ENCODE measurements at regions not wholly inside any gene's neighbourhood (a gene's known extent, or its start where the extent isn't known, plus 50 kb on each side); places are given as distances from the start of the nearest gene placed in this dataset.
"Not testable (repeated sequence)": the region's sequence is repeated elsewhere in the genome, so short reads cannot be mapped to it uniquely, and the experiment has no call there.

DNA sequence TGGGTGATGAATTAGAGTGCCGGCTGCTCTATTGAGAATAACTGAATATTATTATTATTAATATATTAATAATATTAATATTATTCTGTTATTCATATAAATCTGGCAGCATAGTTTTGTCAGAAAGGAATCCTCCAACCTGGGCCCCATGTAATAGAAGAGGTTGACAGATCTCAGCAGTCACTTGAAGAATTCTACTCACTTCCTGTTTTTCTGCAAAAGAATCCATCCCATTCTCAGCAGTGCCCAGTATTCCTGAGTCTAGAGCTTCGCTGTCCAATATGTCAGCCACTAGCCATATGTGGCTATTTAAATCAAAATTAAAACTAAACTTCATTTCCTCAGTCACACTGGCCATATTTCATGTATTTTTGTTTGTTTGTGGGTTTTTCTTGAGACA is 72.4 kb upstream of the USPL1 start:
- DNase-seq (ENCODE audit: low read depth), result no peak
- TF ChIP-seq, protein P1, sequence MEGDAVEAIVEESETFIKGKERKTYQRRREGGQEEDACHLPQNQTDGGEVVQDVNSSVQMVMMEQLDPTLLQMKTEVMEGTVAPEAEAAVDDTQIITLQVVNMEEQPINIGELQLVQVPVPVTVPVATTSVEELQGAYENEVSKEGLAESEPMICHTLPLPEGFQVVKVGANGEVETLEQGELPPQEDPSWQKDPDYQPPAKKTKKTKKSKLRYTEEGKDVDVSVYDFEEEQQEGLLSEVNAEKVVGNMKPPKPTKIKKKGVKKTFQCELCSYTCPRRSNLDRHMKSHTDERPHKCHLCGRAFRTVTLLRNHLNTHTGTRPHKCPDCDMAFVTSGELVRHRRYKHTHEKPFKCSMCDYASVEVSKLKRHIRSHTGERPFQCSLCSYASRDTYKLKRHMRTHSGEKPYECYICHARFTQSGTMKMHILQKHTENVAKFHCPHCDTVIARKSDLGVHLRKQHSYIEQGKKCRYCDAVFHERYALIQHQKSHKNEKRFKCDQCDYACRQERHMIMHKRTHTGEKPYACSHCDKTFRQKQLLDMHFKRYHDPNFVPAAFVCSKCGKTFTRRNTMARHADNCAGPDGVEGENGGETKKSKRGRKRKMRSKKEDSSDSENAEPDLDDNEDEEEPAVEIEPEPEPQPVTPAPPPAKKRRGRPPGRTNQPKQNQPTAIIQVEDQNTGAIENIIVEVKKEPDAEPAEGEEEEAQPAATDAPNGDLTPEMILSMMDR (IDR thresholded peaks at IDR 0.05; ENCODE audit: insufficient read depth, low read depth, low read length, missing control alignments), result no peak
- H3K4me3 ChIP-seq (ENCODE audit: low read depth, low read length), result no peak overlapping the region

DNA sequence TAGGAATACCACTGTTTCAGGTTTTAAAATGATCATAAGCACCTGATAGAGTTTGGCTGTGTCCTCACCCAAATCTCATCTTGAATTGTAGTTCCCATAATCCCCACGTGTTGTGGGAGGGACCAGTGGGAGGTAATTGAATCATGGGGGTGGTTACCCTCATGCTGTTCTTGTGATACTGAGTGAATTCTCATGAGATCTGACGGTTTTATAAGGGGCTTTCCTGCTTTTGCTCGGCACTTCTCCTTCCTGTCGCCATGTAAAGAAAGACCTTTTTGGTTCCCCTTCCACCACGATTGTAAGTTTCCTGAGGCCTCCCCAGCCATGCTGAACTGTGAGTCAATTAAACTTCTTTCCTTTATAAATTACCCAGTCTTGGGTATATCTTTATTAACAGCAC is 69.7 kb upstream of the USPL1 start:
- DNase-seq (ENCODE audit: low read depth), result peak; percentile 32

DNA sequence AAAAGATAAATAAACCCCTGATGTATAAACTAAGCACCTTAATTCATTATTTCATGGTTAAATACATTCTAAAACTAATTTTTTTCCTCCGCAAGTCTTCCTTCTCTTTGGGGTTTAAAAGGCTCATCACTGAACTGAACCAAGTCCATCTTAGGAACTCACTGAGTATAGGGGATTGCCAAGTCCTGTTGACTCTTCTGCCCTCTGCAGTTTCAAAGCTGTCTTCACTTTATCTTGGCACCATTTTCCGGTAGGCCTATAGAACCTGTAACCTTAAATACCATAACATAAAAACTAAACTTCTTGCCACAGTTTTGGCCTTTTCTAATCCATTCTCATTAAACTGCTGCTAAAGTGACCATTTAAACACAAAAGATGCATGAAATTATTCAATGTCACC is 66.5 kb upstream of the USPL1 start:
- peak; percentile 65 for DNase-seq (ENCODE audit: low read depth)
- TF ChIP-seq, protein P1 (IDR thresholded peaks at IDR 0.05; ENCODE audit: insufficient read depth, low read depth, low read length, missing control alignments), result peak; percentile 47
- H3K4me3 ChIP-seq (ENCODE audit: low read depth, low read length), result no peak overlapping the region

More for the DNA sequence above, 69.7 kb upstream of the USPL1 start:
- not testable (repeated sequence) for H3K4me3 ChIP-seq (ENCODE audit: low read depth, low read length)

DNA sequence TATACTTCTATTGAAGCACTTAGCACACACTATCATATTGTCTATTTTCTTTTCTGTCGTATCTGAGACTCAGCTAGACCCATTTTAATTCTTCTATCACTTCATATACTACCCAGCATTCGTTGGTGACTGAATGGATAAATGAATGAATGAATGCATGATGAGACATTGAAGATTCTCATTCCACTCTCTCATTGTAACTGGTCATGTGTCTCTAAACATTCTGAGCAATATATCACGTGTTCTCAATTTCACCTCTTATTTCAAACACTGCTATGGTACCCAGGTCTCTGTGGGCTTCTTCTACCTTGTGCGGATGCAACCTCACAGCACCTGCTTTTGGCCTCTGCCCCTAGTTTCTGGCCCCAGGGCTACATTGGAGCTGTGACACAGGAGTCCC is 65.2 kb upstream of the USPL1 start:
- DNase-seq (ENCODE audit: low read depth), result no peak
- no peak overlapping the region for H3K4me3 ChIP-seq (ENCODE audit: low read depth, low read length)
- TF ChIP-seq, protein P1 (IDR thresholded peaks at IDR 0.05; ENCODE audit: insufficient read depth, low read depth, low read length, missing control alignments), result no peak

DNA sequence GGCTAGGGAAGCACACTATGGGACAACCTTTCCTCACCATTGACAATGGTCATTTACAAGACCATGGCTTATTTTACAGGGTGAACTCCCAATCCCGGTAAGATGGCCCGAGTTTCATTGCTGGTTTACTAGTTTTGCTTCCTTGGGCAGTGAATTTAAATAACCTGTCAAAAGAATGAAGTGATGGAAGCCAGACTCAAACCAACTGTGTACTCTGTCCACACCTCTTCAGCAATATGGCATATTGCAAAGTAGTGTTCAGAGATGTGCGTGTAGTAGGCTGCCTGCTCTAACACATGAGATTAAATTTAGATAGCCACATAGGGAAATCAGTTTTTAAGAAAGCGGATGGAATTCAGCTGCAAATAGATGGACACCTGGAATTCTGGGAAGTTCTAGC is 58.4 kb upstream of the USPL1 start:
- no peak for DNase-seq (ENCODE audit: low read depth)
- TF ChIP-seq, protein P1 (IDR thresholded peaks at IDR 0.05; ENCODE audit: insufficient read depth, low read depth, low read length, missing control alignments), result no peak
- H3K4me3 ChIP-seq (ENCODE audit: low read depth, low read length), result no peak overlapping the region

DNA sequence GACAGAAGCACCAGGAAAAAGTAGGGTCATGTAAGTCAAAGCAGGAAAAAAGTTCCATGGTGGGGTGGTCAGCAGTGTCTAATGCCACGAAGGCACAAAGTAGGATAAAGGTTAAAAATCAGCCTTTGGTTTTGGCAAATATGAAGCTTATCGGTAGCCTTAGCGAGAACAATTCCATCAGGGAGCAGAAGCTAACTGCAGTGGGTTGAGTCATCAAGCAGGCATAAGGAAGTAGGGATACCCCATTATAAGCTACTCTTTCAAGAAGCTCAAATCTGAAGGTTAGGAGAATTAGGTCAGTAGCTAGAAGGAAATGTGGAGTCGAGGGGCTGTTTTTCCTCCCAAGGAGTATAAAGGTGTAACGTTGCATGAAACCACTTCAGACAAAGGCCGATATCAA is 57.5 kb upstream of the USPL1 start:
- DNase-seq (ENCODE audit: low read depth), result no peak
- TF ChIP-seq, protein P1 (IDR thresholded peaks at IDR 0.05; ENCODE audit: insufficient read depth, low read depth, low read length, missing control alignments), result no peak
- H3K4me3 ChIP-seq (ENCODE audit: low read depth, low read length), result no peak overlapping the region

DNA sequence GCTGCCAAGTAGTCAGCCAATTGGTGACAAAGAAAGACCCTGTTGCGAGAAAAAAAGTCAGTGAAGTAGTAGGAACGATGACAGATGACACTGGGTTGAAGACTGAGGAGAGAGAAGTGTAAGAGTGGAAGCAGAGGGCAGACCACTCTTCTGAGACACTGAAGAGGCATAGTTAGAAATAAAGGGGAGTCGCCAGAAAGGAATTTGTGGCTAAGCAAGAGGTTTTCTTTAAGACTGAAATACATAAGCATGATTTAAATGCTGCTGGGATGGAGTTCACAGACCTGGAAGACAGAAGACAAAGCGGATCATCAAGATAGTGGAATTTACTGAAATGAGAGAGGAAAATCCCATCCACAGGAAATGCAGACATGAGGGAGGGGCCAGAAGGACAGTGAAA is 56.2 kb upstream of the USPL1 start:
- no peak overlapping the region for H3K4me3 ChIP-seq (ENCODE audit: low read depth, low read length)
- DNase-seq (ENCODE audit: low read depth), result no peak
- TF ChIP-seq, protein P1 (IDR thresholded peaks at IDR 0.05; ENCODE audit: insufficient read depth, low read depth, low read length, missing control alignments), result no peak
